ENCODE measurements at regions not wholly inside any gene's neighbourhood (a gene's known extent, or its start where the extent isn't known, plus 50 kb on each side); places are given as distances from the start of the nearest gene placed in this dataset.

GRCh38 chr2:49754381-49754780 is 600.1 kb upstream of the FSHR start:
- TF ChIP-seq CTCF (IDR thresholded peaks at IDR 0.05 in 2 of 3, conservative IDR thresholded peaks at IDR 0.05 in 1 of 3; ENCODE audit: borderline replicate concordance in 1 of 3, insufficient read depth in 1 of 3, low read depth in 2 of 3, low read length in 2 of 3), result no peak
- no peak for TF ChIP-seq POLR2A (IDR thresholded peaks at IDR 0.05; ENCODE audit: borderline replicate concordance, extremely low read depth, insufficient read depth, insufficient read length)
- no peak for TF ChIP-seq POLR2AphosphoS5 (IDR thresholded peaks at IDR 0.05; ENCODE audit: low read depth, low read length)
- no peak for TF ChIP-seq RAD21 (IDR thresholded peaks at IDR 0.05; ENCODE audit: low read depth)
- TF ChIP-seq REST (IDR thresholded peaks at IDR 0.05; ENCODE audit: low read depth), result no peak
- no peak for TF ChIP-seq ZFX (IDR thresholded peaks at IDR 0.05)
- TF ChIP-seq SRF (IDR thresholded peaks at IDR 0.05; ENCODE audit: low read depth), result no peak
- TF ChIP-seq EZH2 (IDR thresholded peaks at IDR 0.05), result no peak
- TF ChIP-seq TCF7L2 (IDR thresholded peaks at IDR 0.05; ENCODE audit: borderline replicate concordance, extremely low read depth, insufficient read depth, insufficient read length), result no peak
- TF ChIP-seq SIN3A (IDR thresholded peaks at IDR 0.05; ENCODE audit: low read depth), result no peak
- TF ChIP-seq JUND (IDR thresholded peaks at IDR 0.05), result no peak
- no peak for TF ChIP-seq ZNF274 (IDR thresholded peaks at IDR 0.05; ENCODE audit: low read depth, low read length)
- TF ChIP-seq CEBPB (IDR thresholded peaks at IDR 0.05; ENCODE audit: low read depth), result no peak
